Activated CD4-positive, alpha-beta memory T cell treated with anti-CD3 and anti-CD28 coated beads, Interleukin-2, amount 10 ng/mL, durations not matched to agents 7 days and 5 days (primary cell): ENCODE measurements at regions not wholly inside any gene's neighbourhood (a gene's known extent, or its start where the extent isn't known, plus 50 kb on each side); places are given as distances from the start of the nearest gene placed in this dataset.

Source experiments
- CTCF ChIA-PET: fragments of 350-600 bp; sonication (Branson Sonifier 250); formaldehyde crosslinking; loops from one replicate; lab custom pipeline; 2021; ENCODE audit warnings: antibody characterized with exemption, inconsistent platforms; lab: Charles Lee
- POLR2A ChIA-PET: fragments of 350-600 bp; sonication (Branson Sonifier 250); formaldehyde crosslinking; loops from one replicate; lab custom pipeline; 2021; ENCODE audit warnings: antibody characterized with exemption; lab: Charles Lee
- DNase-seq: peaks from one replicate; pipeline ENCODE4 v3.0.0-alpha.2; 2020
- H3K27ac Mint-ChIP-seq: one replicate; pipeline ENCODE4 v1.8.0; 2021; ENCODE audit warnings: mild to moderate bottlenecking, mixed read lengths
- H3K27me3 Mint-ChIP-seq: one replicate; pipeline ENCODE4 v1.8.0; 2021; ENCODE audit warnings: mixed read lengths
- H3K36me3 Mint-ChIP-seq: one replicate; pipeline ENCODE4 v1.8.0; 2021; ENCODE audit warnings: low read depth, mixed read lengths
- H3K4me1 Mint-ChIP-seq: one replicate; pipeline ENCODE4 v1.8.0; 2021; ENCODE audit warnings: mixed read lengths
- H3K4me3 Mint-ChIP-seq: one replicate; pipeline ENCODE4 v1.8.0; 2021; ENCODE audit warnings: mild to moderate bottlenecking, mixed read lengths
- H3K9me3 Mint-ChIP-seq: one replicate; pipeline ENCODE4 v1.8.0; 2021; ENCODE audit warnings: mixed read lengths

DNA sequence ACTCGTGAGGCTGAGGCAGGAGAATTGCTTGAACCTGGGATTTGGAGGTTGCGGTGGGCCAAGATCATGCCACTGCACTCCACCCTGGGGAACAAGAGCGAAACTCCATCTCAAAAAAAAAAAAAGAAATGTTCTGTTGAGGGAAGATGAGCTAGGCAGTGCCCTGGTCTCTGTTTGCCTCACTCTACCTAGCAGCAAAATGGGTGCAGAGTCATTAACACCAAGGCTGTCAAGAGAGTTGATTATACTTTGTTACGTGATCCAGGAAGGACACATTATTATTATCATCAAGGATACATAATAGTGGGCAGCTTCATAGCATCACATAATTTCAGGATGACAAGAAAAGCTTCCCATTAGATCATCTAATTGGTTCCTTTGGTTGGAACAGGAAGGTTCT is 84.3 kb upstream of the MAP1LC3B2 start:
- CTCF ChIA-PET, result no interaction called here
- no peak overlapping the region for H3K4me3 Mint-ChIP-seq
- no peak for DNase-seq
- POLR2A ChIA-PET, result no interaction called here
- no peak overlapping the region for H3K27ac Mint-ChIP-seq
- H3K9me3 Mint-ChIP-seq, result peaks cover 13% of the 10 kb centered on the region
- H3K27me3 Mint-ChIP-seq, result no peaks in the 10 kb centered on the region
- peaks cover 4% of the 10 kb centered on the region for H3K36me3 Mint-ChIP-seq
- peaks cover under 1% of the 10 kb centered on the region for H3K4me1 Mint-ChIP-seq

DNA sequence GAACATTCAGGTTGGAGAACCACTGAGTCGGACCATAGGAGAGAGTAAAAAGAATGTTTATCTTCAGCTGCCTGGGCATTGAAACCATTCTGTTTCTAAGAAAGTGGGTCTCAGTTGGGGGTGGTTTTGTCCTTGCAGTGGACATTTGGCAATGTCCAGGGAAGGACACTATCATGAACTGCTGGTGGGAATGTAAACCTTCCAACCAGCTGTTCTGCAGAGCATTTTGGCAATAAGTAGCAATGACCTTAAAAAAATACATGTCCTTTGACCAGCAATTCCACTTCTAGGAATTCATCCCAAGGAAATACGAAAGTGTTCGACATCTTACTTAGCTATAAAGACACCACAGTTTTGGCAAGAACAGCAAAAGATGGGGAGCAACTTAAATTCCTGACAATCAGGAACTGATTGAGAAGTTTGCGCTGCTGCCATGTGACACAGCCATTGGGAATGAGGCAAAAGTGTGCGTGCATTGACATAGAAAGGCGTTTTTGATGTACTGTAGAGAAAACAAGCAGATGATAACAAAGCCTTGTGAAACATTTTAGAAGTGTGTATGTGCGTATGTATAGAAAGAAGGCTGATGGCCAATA is 82.9 kb upstream of the MAP1LC3B2 start:
- H3K27ac Mint-ChIP-seq, result no peak overlapping the region
- DNase-seq, result no peak
- CTCF ChIA-PET, result no interaction called here
- peaks cover 4% of the 10 kb centered on the region for H3K36me3 Mint-ChIP-seq
- H3K4me1 Mint-ChIP-seq, result peaks cover 7% of the 10 kb centered on the region
- H3K9me3 Mint-ChIP-seq, result peaks cover 13% of the 10 kb centered on the region
- H3K4me3 Mint-ChIP-seq, result no peak overlapping the region
- POLR2A ChIA-PET, result no interaction called here
- H3K27me3 Mint-ChIP-seq, result no peaks in the 10 kb centered on the region

DNA sequence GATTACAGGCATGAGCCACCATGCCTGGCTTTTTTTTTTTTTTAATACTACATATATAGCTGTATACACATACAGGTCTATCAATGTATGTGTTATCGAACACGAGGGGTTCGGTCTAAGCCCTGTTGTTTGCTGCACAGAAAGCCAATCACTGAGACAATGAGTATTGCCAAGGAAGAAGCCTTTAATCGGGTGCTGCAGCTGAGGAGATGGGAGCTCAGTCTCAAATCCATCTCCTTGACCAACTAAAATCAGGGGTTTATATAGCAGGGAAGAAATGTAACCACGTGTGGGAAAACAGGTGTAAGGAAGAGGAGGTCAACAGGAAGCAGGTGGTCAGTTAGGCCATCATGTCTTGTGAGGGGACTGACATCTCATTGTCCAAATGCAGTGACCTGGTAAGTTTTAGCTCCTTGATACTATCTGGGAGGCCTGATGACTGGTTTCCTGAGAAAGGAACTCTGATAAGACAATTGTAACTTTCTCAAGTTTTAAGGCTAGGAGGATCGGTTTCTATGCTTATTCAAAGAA is 80.9 kb upstream of the MAP1LC3B2 start:
- Mint-ChIP-seq H3K27ac (no peak overlapping the region), H3K27me3 (no peaks in the 10 kb centered on the region), H3K4me1 (peaks cover 7% of the 10 kb centered on the region), H3K36me3 (peaks cover 4% of the 10 kb centered on the region), H3K4me3 (no peak overlapping the region), H3K9me3 (peaks cover 13% of the 10 kb centered on the region)
- ChIA-PET CTCF (interaction anchor here (0.6 kb wide), 1 partner anchor 147 kb away, joined by 3 read pairs; no protein-coding TSS in a partner anchor), POLR2A (no interaction called here)
- DNase-seq, result no peak

DNA sequence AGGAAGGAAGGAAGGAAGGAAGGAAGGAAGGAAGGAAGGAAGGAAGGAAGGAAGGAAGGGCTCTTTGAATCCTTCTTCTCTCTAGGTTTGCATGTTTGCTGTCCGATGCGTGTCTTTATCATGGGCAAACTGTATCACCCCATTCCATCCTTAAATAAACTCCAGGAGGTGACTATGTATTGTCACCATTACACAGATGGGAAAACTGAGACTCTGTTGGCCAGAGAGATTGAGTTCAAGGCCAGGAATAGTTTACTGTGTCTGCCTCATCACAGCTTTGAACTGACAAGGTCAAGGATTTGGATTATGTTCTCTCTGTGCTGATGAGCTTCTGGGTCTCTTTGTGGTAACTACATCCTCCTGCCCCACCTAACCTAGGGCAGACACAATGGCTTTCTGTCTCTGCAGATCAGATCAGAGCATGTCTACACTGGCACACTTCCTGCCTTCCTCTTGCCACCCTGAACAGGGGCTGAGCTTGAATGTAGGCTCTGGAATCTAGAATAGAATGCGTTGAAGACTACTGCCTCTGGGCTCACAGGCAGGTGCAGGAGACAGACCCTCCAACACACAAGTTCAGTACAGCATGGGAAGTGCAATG is 78.9 kb upstream of the MAP1LC3B2 start:
- H3K27me3 Mint-ChIP-seq, result no peaks in the 10 kb centered on the region
- H3K4me1 Mint-ChIP-seq, result peaks cover 7% of the 10 kb centered on the region
- peaks cover 13% of the 10 kb centered on the region for H3K9me3 Mint-ChIP-seq
- H3K27ac Mint-ChIP-seq, result no peak overlapping the region
- no peak overlapping the region for H3K4me3 Mint-ChIP-seq
- H3K36me3 Mint-ChIP-seq, result peaks cover 4% of the 10 kb centered on the region
- DNase-seq, result no peak
- POLR2A ChIA-PET, result no interaction called here
- CTCF ChIA-PET, result no interaction called here

DNA sequence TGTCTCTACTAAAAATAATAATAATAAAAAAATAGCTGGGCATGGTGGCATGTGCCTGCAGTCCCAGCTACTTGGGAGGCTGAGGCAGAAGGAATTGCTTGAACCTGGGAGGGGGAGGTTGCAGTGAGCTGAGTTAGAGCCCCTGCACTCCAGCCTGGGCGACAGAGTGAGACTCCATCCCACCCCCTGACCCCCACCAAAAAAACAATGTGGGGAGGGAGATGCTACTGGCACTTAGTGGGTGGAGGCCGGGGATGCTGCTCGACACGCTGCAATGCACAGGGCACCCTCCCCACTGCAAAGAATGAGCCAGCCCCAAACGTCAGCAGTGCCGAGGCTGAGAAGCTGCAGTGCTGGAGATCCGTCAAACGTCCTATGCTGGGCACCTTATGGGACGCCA is 77.5 kb upstream of the MAP1LC3B2 start:
- CTCF ChIA-PET, result interaction anchor here (1.3 kb wide), 1 partner anchor 116 kb away, joined by 3 read pairs; no protein-coding TSS in a partner anchor
- POLR2A ChIA-PET, result no interaction called here
- no peak overlapping the region for H3K27ac Mint-ChIP-seq
- no peaks in the 10 kb centered on the region for H3K27me3 Mint-ChIP-seq
- H3K4me3 Mint-ChIP-seq, result no peak overlapping the region
- H3K4me1 Mint-ChIP-seq, result peaks cover 7% of the 10 kb centered on the region
- DNase-seq, result no peak
- peaks cover 3% of the 10 kb centered on the region for H3K9me3 Mint-ChIP-seq
- no peaks in the 10 kb centered on the region for H3K36me3 Mint-ChIP-seq

DNA sequence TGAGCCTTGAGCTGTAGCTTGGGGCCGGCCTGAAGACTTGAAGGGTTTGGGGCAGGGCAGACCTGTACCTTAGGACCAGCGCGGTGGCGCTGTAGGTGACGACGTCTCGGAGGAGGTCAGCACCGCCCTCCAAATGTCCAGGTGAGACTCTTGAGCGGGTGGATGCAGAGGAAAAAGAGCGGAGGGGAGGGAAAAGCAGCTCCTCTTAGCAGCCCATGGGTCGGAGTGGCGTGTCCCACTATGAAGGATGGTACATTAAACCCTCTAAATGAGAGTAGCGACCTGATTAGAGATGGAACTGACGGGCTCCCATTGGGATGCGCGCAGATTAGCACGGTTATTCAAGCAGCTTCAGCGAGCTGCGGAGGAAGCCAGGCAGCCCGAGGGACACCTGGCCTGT is 77.0 kb upstream of the MAP1LC3B2 start:
- H3K27me3 Mint-ChIP-seq, result no peaks in the 10 kb centered on the region
- peaks cover 7% of the 10 kb centered on the region for H3K4me1 Mint-ChIP-seq
- H3K36me3 Mint-ChIP-seq, result no peaks in the 10 kb centered on the region
- H3K4me3 Mint-ChIP-seq, result no peak overlapping the region
- CTCF ChIA-PET, result no interaction called here
- POLR2A ChIA-PET, result no interaction called here
- H3K9me3 Mint-ChIP-seq, result peaks cover 5% of the 10 kb centered on the region
- DNase-seq, result no peak
- H3K27ac Mint-ChIP-seq, result no peak overlapping the region

DNA sequence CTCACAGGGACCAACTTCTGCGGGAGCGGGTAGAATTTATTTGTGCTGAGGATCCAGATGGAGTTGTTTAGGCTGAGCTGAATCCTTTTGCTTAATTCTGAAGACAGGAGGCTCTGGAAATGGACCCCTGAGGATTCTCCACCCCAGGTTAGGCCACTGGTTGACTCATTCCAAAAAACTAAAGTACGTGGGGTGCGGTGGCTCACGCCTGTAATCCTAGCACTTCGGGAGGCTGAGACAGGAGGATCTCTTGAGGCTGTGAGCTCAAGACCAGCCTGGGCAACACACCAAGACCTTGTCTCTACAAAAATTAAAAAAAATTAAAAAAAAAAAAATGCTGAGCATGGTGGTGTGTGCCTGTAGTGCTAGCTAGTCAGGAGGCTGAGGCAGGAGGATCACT is 76.3 kb upstream of the MAP1LC3B2 start:
- Mint-ChIP-seq H3K27me3 (no peaks in the 10 kb centered on the region), H3K4me3 (no peak overlapping the region), H3K27ac (no peak overlapping the region), H3K4me1 (peaks cover 7% of the 10 kb centered on the region), H3K36me3 (no peaks in the 10 kb centered on the region), H3K9me3 (peaks cover 2% of the 10 kb centered on the region)
- ChIA-PET POLR2A (no interaction called here), CTCF (no interaction called here)
- DNase-seq, result no peak

DNA sequence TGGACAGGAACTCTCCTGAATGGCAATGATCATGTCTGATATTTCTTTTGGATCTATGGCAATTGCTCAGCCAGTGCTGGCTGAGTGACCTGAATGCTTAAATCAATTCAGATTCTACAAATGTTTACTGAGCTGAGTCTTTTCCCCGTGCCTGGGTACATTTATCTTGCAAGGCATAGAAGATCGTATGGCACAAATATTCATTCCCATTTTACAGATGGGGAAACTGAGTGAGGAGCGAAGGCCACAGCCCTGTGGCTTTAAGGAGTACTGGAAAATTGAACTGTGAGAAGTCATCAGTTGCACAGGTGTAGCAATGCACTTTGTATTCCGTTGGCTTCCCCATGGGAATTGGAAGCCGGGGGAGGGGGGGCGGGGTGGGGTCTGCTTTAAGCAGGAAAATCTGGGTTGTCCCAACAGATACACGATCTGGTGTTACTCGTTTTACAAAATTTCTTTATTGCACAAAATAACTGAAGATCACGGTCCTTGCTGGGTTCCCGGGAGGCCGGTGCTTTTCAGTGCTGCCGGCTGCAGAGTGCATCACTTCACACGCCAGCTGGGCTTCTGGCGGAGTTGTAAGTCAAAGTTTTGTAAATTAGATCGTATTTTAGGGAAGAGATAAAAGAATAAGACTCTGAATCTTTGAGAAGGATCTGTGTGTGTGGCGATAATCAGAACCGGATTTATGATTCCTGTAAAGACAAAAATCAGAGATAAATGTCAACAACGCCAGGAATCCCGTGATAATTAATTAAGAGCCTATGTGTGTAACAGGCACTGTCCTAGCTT is 75.0 kb upstream of the MAP1LC3B2 start:
- H3K4me3 Mint-ChIP-seq, result no peak overlapping the region
- DNase-seq, result no peak
- peaks cover 2% of the 10 kb centered on the region for H3K9me3 Mint-ChIP-seq
- POLR2A ChIA-PET, result no interaction called here
- H3K4me1 Mint-ChIP-seq, result peaks cover 7% of the 10 kb centered on the region
- no peak overlapping the region for H3K27ac Mint-ChIP-seq
- CTCF ChIA-PET, result no interaction called here
- no peaks in the 10 kb centered on the region for H3K36me3 Mint-ChIP-seq
- H3K27me3 Mint-ChIP-seq, result no peaks in the 10 kb centered on the region

DNA sequence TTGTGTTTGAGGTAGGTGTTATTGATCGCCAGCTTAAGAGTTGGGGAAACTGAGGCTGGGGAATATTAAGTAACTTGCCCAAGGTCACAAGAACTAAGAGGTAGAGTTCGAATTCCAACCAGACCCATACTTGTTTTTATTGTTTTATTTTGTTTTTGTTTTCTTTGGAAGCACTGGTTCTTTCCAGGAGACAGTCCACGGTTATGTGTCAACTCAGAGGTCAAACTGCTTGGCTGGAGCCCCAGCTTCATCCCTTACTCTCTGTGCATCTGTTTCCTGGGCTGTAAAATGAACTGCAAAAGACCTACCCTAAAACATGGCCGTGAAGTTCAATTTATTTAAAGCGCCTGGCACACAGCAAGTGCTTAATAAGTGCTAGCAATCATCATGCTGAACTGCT is 74.4 kb upstream of the MAP1LC3B2 start:
- Mint-ChIP-seq H3K27me3 (no peaks in the 10 kb centered on the region), H3K4me1 (peaks cover 7% of the 10 kb centered on the region), H3K4me3 (no peak overlapping the region), H3K9me3 (peaks cover 2% of the 10 kb centered on the region), H3K27ac (no peak overlapping the region), H3K36me3 (no peaks in the 10 kb centered on the region)
- DNase-seq, result no peak
- ChIA-PET POLR2A (no interaction called here), CTCF (no interaction called here)

DNA sequence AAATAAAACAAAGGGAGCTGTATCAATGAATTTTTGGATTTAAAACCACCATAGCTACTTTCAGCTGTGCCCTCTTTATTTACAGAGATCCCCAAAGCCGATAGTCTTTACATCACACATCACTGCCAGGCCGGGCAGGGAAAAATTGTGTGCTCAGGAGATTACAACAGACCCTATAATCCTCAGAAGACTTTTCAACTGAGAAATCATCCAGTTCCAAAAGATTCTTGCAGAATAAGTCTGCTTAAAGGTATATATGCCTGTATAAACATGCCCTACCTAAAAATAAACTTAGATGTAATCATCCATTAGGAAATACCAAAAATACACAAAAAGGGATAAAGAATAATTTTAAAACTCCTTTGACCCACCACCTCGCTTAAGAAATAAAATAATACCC is 70.1 kb upstream of the MAP1LC3B2 start:
- ChIA-PET POLR2A (no interaction called here), CTCF (no interaction called here)
- Mint-ChIP-seq H3K36me3 (no peaks in the 10 kb centered on the region), H3K4me3 (no peak overlapping the region), H3K27me3 (no peaks in the 10 kb centered on the region), H3K27ac (no peak overlapping the region), H3K4me1 (no peaks in the 10 kb centered on the region), H3K9me3 (peaks cover 6% of the 10 kb centered on the region)
- no peak for DNase-seq

DNA sequence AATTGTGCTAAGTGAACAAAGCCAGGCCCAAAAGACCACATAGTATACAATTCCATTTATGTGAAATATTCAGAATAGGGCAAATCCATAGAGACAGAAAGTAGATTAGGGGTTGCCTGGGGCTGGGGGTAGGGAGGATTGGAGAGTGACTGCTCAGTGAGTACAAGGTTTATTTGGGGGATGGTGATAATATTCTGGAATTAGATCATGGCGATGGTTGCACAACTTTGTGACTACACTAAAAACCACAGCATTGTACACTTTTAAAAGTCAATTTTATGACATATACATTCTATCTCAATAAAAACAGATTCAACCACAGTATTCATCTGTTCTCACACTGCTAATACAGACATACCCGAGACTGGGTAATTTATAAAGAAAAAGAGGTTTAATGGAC is 68.7 kb upstream of the MAP1LC3B2 start:
- H3K9me3 Mint-ChIP-seq, result peaks cover 6% of the 10 kb centered on the region
- H3K27ac Mint-ChIP-seq, result no peak overlapping the region
- POLR2A ChIA-PET, result no interaction called here

DNA sequence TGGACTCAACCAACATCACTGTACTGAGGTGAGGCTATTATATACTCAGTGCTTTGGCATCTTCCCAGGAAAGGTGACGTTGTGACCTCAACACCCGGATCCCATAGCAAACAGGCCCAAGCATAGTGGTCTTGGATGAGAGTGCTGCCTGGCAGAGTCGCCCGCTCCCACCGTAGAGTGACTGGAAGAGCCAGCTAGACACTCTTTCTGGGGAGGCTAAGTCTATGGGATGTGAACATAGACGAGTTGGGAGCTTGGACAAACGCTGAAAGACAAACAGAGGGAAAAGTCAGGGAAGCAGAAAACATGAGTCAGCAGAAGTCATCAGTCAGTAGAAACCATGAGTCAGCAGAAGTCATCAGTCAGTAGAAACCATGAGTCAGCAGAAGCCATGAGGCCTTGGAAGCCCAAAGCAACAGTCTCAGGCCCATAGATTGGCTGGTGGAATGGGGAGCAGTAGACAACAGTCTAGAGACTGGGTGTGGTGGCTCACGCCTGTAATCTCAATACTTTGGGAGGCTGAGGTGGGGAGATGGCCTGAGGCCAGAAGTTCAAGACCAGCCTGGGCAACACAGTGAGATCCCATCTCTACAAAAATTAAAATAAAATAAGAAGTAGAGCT is 66.4 kb upstream of the MAP1LC3B2 start:
- Mint-ChIP-seq H3K36me3 (no peaks in the 10 kb centered on the region), H3K27ac (no peak overlapping the region), H3K27me3 (no peaks in the 10 kb centered on the region), H3K4me1 (no peaks in the 10 kb centered on the region), H3K9me3 (peaks cover 4% of the 10 kb centered on the region), H3K4me3 (no peak overlapping the region)
- POLR2A ChIA-PET, result no interaction called here
- CTCF ChIA-PET, result no interaction called here
- DNase-seq, result no peak

More for the DNA sequence above, 68.7 kb upstream of the MAP1LC3B2 start:
- no peak for DNase-seq
- Mint-ChIP-seq H3K4me1 (no peaks in the 10 kb centered on the region), H3K4me3 (no peak overlapping the region), H3K27me3 (no peaks in the 10 kb centered on the region), H3K36me3 (no peaks in the 10 kb centered on the region)
- CTCF ChIA-PET, result no interaction called here

DNA sequence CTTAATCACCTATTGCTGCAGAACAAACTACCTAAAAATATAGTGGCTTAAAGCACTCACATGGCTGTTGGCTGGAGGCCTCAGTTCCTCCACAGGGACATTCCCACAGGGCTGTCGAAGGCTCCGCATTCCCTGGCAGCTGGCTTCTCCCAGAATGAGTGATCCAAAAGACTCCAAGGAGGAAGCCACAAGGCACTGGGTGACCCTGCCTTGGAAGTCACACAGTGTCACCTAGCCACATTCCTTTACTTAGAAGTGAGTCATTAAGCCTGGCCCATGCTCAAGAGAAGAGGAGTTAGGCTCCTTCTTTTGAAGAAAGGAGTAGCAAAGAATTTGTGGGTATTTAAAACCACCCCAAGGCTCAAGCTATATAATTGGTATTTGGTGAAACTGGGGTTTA is 63.9 kb upstream of the MAP1LC3B2 start:
- ChIA-PET CTCF (no interaction called here), POLR2A (no interaction called here)
- H3K4me1 Mint-ChIP-seq, result no peaks in the 10 kb centered on the region
- H3K27ac Mint-ChIP-seq, result no peak overlapping the region
- H3K27me3 Mint-ChIP-seq, result no peaks in the 10 kb centered on the region
- H3K4me3 Mint-ChIP-seq, result no peak overlapping the region
- H3K36me3 Mint-ChIP-seq, result no peaks in the 10 kb centered on the region
- peaks cover 4% of the 10 kb centered on the region for H3K9me3 Mint-ChIP-seq
- DNase-seq, result no peak
